ENCODE measurements at regions not wholly inside any gene's neighbourhood (a gene's known extent, or its start where the extent isn't known, plus 50 kb on each side); places are given as distances from the start of the nearest gene placed in this dataset.

- intact Hi-C loops (cut with micrococcal nuclease): no loop called here
- ATAC-seq (no peak), DNase-seq (no peak)
- no peak overlapping the region for H3K4me2 ChIP-seq (ENCODE audit: low read length)
- no peak overlapping the region for H3K9ac ChIP-seq (ENCODE audit: low read length)
- no peaks in the 10 kb centered on the region for H4K20me1 ChIP-seq (ENCODE audit: low read length)
- H3K79me2 ChIP-seq (ENCODE audit: low read length): no peaks in the 10 kb centered on the region
- BruUV-seq (replicated peaks): no TSS peak
- TF ChIP-seq EZH2phosphoT487 (IDR thresholded peaks at IDR 0.05; ENCODE audit: borderline replicate concordance, low read length) (no peak), EZH2 (IDR thresholded peaks at IDR 0.05; ENCODE audit: low read length, unreplicated experiment) (no peak)
- TF ChIP-seq, protein P1, sequence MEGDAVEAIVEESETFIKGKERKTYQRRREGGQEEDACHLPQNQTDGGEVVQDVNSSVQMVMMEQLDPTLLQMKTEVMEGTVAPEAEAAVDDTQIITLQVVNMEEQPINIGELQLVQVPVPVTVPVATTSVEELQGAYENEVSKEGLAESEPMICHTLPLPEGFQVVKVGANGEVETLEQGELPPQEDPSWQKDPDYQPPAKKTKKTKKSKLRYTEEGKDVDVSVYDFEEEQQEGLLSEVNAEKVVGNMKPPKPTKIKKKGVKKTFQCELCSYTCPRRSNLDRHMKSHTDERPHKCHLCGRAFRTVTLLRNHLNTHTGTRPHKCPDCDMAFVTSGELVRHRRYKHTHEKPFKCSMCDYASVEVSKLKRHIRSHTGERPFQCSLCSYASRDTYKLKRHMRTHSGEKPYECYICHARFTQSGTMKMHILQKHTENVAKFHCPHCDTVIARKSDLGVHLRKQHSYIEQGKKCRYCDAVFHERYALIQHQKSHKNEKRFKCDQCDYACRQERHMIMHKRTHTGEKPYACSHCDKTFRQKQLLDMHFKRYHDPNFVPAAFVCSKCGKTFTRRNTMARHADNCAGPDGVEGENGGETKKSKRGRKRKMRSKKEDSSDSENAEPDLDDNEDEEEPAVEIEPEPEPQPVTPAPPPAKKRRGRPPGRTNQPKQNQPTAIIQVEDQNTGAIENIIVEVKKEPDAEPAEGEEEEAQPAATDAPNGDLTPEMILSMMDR (conservative IDR thresholded peaks at IDR 0.05; ENCODE audit: low read depth, low read length): no peak
- ChIA-PET CTCF (no interaction called here), POLR2A (ENCODE audit: unreplicated experiment) (no interaction called here)
- H2AFZ ChIP-seq (ENCODE audit: low read length): no peak overlapping the region
- H3K27ac ChIP-seq (ENCODE audit: low read length): no peak overlapping the region
- H3K27me3 ChIP-seq (ENCODE audit: low read length): no peaks in the 10 kb centered on the region
- H3K36me3 ChIP-seq (ENCODE audit: low read depth, low read length): no peaks in the 10 kb centered on the region
- no peaks in the 10 kb centered on the region for H3K9me2 ChIP-seq (replicated peaks; ENCODE audit: low read length)
- no peaks in the 10 kb centered on the region for H3K4me1 ChIP-seq (ENCODE audit: insufficient read depth, low read length)
- no peaks in the 10 kb centered on the region for H3F3A ChIP-seq (ENCODE audit: low read length, unreplicated experiment)
- no peaks in the 10 kb centered on the region; the same call in 1 of the 2 replicates for H3K9me3 ChIP-seq (ENCODE audit: low read length)
- no peak overlapping the region for H3K4me3 ChIP-seq (ENCODE audit: low read length)
Measured at GRCh38 chr5:15214010-15214409, 286.0 kb upstream of the FBXL7 start.

GRCh38 chr5:15209053-15209762, 290.8 kb upstream of the FBXL7 start:
- intact Hi-C loops (cut with micrococcal nuclease): no loop called here
- Histone ChIP-seq H3K9me3 (ENCODE audit: low read length) (no peaks in the 10 kb centered on the region; the same call in 1 of the 2 replicates), H3K4me3 (ENCODE audit: low read length) (no peak overlapping the region), H2AFZ (ENCODE audit: low read length) (no peak overlapping the region), H3K9me2 (replicated peaks; ENCODE audit: low read length) (no peaks in the 10 kb centered on the region), H3F3A (ENCODE audit: low read length, unreplicated experiment) (no peaks in the 10 kb centered on the region), H4K20me1 (ENCODE audit: low read length) (no peaks in the 10 kb centered on the region), H3K4me1 (ENCODE audit: insufficient read depth, low read length) (no peaks in the 10 kb centered on the region), H3K9ac (ENCODE audit: low read length) (no peak overlapping the region), H3K79me2 (ENCODE audit: low read length) (no peaks in the 10 kb centered on the region), H3K27me3 (ENCODE audit: low read length) (no peaks in the 10 kb centered on the region), H3K36me3 (ENCODE audit: low read depth, low read length) (no peaks in the 10 kb centered on the region), H3K27ac (ENCODE audit: low read length) (no peak overlapping the region), H3K4me2 (ENCODE audit: low read length) (no peak overlapping the region)
- TF ChIP-seq, protein P1 (conservative IDR thresholded peaks at IDR 0.05; ENCODE audit: low read depth, low read length): no peak
- TF ChIP-seq EZH2 (IDR thresholded peaks at IDR 0.05; ENCODE audit: low read length, unreplicated experiment): no peak
- TF ChIP-seq EZH2phosphoT487 (IDR thresholded peaks at IDR 0.05; ENCODE audit: borderline replicate concordance, low read length): no peak
- DNase-seq (no peak), ATAC-seq (no peak)
- ChIA-PET CTCF (no interaction called here), POLR2A (ENCODE audit: unreplicated experiment) (no interaction called here)
- BruUV-seq (replicated peaks): no TSS peak

DNA sequence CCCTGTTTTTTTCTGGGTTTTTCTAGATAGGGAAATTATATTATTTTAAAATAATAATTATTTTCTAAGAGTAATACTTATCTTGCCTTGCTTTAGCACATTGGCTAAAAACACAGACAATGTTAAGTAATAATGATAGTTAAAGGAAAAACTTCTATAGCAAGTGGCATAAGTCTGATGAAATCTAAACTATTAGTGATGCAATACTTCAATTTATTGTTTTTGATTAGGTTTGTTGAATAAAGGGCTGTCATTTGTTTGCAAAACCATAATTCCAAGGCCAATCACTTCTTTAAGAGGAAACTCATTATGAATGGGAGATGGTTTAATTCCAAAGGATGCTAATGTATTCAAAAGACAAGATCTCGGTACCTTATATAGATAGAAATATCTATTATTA, 293.8 kb upstream of the FBXL7 start:
- intact Hi-C loops (cut with micrococcal nuclease): no loop called here
- H3K4me1 ChIP-seq (ENCODE audit: insufficient read depth, low read length): no peaks in the 10 kb centered on the region
- no peak for TF ChIP-seq EZH2phosphoT487 (IDR thresholded peaks at IDR 0.05; ENCODE audit: borderline replicate concordance, low read length)
- TF ChIP-seq, protein P1 (conservative IDR thresholded peaks at IDR 0.05; ENCODE audit: low read depth, low read length): no peak
- TF ChIP-seq EZH2 (IDR thresholded peaks at IDR 0.05; ENCODE audit: low read length, unreplicated experiment): no peak
- H3K9ac ChIP-seq (ENCODE audit: low read length): no peak overlapping the region
- H3K9me3 ChIP-seq (ENCODE audit: low read length): no peaks in the 10 kb centered on the region; the same call in 1 of the 2 replicates
- H4K20me1 ChIP-seq (ENCODE audit: low read length): no peaks in the 10 kb centered on the region
- ATAC-seq: no peak
- no peaks in the 10 kb centered on the region for H3K27me3 ChIP-seq (ENCODE audit: low read length)
- DNase-seq: no peak
- H3K36me3 ChIP-seq (ENCODE audit: low read depth, low read length): no peaks in the 10 kb centered on the region
- no peak overlapping the region for H3K27ac ChIP-seq (ENCODE audit: low read length)
- H2AFZ ChIP-seq (ENCODE audit: low read length): no peak overlapping the region
- no peaks in the 10 kb centered on the region for H3F3A ChIP-seq (ENCODE audit: low read length, unreplicated experiment)
- H3K9me2 ChIP-seq (replicated peaks; ENCODE audit: low read length): no peaks in the 10 kb centered on the region
- H3K79me2 ChIP-seq (ENCODE audit: low read length): no peaks in the 10 kb centered on the region
- POLR2A ChIA-PET (ENCODE audit: unreplicated experiment): no interaction called here
- CTCF ChIA-PET: no interaction called here
- no TSS peak for BruUV-seq (replicated peaks)
- H3K4me3 ChIP-seq (ENCODE audit: low read length): no peak overlapping the region
- no peak overlapping the region for H3K4me2 ChIP-seq (ENCODE audit: low read length)

Measured in PC-3 (cell line).